Stimulated activated CD4-positive, alpha-beta T cell treated with anti-CD3 and anti-CD28 coated beads, Interleukin-2, amount 100 ng/mL, for 48 hours (primary cell): ENCODE measurements at regions not wholly inside any gene's neighbourhood (a gene's known extent, or its start where the extent isn't known, plus 50 kb on each side); places are given as distances from the start of the nearest gene placed in this dataset.
"Not testable (repeated sequence)": the region's sequence is repeated elsewhere in the genome, so short reads cannot be mapped to it uniquely, and the experiment has no call there.

Source experiments
- DNase-seq, 2 donors: peaks; one replicate each; pipeline ENCODE4 v3.0.0-alpha.2; 2020

- DNase-seq: no peak
Observed at GRCh38 chr20:19875376-19876221, 117.5 kb downstream of the RIN2 start.

- DNase-seq: no peak
Observed at GRCh38 chr20:19876828-19877460, 118.9 kb downstream of the RIN2 start.

- DNase-seq: not testable (repeated sequence)
Observed at GRCh38 chr20:19879874-19880255, 121.8 kb downstream of the RIN2 start.

- DNase-seq: no peak
Observed at GRCh38 chr20:19880256-19881079, 122.4 kb downstream of the RIN2 start.

- no peak for DNase-seq
Observed at GRCh38 chr20:19881080-19881840, 123.2 kb downstream of the RIN2 start.

- DNase-seq: no peak
Observed at GRCh38 chr20:19881990-19882389, 123.9 kb downstream of the RIN2 start.

GRCh38 chr20:19882446-19882845, 124.4 kb downstream of the RIN2 start:
- DNase-seq: no peak

- no peak for DNase-seq
Observed at GRCh38 chr20:19883501-19883900, 125.4 kb downstream of the RIN2 start.

- no peak for DNase-seq
Observed at GRCh38 chr20:19885594-19885938, 127.5 kb downstream of the RIN2 start.

GRCh38 chr20:19885939-19886660, 128.0 kb downstream of the RIN2 start:
- no peak for DNase-seq

- no peak for DNase-seq
Observed at GRCh38 chr20:19886661-19887288, 128.7 kb downstream of the RIN2 start.

- no peak for DNase-seq
Observed at GRCh38 chr20:19887556-19888268, 129.4 kb upstream of the NAA20 start.

GRCh38 chr20:19888269-19888671, 128.9 kb upstream of the NAA20 start:
- DNase-seq: no peak

- DNase-seq: no peak
Observed at GRCh38 chr20:19889011-19889953, 127.9 kb upstream of the NAA20 start.

GRCh38 chr20:19890445-19891051, 126.6 kb upstream of the NAA20 start:
- no peak for DNase-seq

- no peak for DNase-seq
Observed at GRCh38 chr20:19893356-19893755, 123.8 kb upstream of the NAA20 start.

- DNase-seq: no peak
Observed at GRCh38 chr20:19895761-19896160, 121.4 kb upstream of the NAA20 start.

GRCh38 chr20:19897891-19898290, 119.3 kb upstream of the NAA20 start:
- no peak for DNase-seq

GRCh38 chr20:19901226-19901625, 115.9 kb upstream of the NAA20 start:
- no peak for DNase-seq
